Head of caudate nucleus (tissue), 42 donors: ENCODE measurements at regions not wholly inside any gene's neighbourhood (a gene's known extent, or its start where the extent isn't known, plus 50 kb on each side); places are given as distances from the start of the nearest gene placed in this dataset.
A peak's percentile ranks its signal among the peaks of the same experiment; 100 is the strongest.

Experiments used
- DNase-seq, 42 donors: peaks; one replicate each; pipeline versions ENCODE4 v3.0.0 to v3.0.0-alpha.2; 2020 to 2021; ENCODE audit warnings: mixed read lengths in 7 of 42
- intact Hi-C: fragments of 100-400 bp; cut with DNase I; formaldehyde crosslinking; loops from one replicate; pipeline ENCODE4 v1.15.0; 2022

DNA sequence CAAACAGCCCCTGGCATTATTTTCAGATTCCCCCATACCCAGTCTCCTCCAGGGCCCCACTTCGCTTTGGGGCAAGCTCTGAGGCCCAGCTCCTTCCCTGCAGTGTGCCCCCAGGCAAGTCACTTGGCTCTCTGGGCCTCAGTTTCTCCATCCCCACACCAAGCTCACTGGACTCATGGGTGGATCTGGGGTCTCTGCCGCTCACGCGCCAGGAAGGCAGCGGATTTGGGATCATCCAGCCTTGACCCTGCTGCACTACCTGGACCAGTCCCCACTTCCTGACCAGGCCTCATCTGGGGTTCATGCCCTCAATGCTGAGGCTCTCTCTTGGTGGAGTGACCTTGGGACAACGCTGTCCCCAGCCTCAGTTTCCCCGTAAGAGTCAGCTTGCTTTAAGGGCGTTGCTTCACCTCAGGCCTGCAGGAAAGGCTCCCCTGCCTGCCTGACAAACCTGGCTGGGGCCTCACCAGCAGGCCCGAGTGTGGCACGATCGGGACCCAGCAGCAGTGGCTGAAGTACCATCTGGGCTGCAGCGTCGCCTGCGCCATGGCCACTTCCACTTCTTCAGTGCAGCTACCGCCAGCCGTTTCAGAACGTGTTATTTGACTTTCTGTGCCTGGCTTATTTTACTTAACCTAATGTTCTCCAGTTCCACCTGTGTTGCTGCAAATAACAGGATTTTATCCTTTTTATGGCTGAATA lies 519.6 kb upstream of the SEMA6A start:
- intact Hi-C loops: no loop called here
- no peak for DNase-seq

DNA sequence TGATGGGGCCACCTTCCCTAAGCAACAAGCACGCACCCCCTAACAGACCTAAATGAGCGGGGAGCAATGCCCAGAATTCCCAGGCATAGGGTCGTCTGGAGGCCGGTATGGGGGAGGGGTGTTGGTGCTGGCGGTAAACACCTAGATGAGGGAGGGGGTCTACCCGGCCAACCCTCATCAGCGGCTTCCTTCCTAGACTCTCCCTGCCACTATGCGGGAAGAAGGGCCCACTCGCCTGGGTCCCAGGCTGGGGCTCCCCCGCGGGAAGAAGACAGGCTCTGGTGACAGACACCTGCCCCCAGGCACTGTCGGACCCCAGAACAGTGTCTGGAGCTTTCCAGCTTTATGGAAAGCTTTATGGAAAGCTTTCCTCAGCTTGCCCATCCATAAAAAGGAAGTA lies 519.0 kb upstream of the SEMA6A start:
- intact Hi-C loops: no loop called here
- DNase-seq: no peak

DNA sequence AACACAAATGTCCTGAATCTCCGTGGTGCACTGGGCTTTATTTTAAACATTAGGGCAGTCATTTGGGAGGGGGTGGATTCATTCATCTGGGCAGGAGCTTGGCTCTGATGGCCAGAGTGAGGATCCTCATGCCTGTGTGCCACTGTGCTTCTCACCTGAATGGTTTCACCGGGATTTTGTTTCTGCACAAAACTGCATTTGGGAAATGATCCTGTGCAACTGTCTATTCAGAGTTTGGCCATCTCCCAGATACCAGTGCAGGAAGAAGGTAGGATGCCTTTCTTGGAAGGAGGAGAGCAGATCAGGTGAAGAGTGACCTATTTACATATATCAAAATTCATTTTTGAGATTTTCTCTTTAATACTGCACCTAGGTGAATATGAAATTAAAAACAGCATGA lies 514.4 kb upstream of the SEMA6A start:
- no peak for DNase-seq
- intact Hi-C loops: no loop called here

DNA sequence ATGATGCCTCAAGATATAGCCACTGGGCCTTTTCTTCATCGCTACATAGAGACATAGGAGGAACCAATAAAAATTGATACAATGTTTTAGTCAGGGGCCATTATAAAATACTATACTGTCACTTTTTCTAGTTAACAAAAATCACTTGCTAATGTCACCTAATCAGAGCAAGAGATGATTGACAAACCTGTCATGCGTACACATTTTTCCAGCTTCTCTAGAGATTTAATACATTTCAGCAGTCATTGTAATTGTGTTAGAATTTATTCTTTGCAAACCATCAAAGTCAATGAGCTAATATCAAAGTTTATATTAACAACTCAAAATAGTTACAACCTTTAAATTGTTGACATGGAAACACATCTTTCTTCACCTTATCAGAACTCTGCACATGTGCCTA lies 513.6 kb upstream of the SEMA6A start:
- intact Hi-C loops: no loop called here
- no peak for DNase-seq

DNA sequence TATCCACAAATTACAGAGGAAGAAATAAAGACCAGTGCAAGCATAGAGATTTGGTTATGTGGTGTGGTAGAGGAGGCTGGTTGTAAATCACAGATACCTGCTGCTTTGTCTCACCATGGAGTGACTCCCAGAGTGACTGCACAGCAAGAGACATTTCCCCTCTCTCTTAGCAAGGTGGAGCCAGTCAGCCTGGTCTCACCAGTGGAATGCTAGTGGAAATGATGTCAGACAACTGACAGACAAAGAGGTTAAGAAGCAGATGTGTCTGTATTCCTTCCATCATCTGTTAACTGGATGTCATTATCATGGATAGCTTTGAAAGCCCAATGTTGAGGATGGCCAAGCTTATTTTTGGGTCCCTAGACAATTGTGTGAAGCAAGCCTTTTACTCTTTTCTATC lies 509.4 kb upstream of the SEMA6A start:
- intact Hi-C loops: no loop called here
- peak in 18 of 42 donors; percentile 8 to 56 (median 26) for DNase-seq

DNA sequence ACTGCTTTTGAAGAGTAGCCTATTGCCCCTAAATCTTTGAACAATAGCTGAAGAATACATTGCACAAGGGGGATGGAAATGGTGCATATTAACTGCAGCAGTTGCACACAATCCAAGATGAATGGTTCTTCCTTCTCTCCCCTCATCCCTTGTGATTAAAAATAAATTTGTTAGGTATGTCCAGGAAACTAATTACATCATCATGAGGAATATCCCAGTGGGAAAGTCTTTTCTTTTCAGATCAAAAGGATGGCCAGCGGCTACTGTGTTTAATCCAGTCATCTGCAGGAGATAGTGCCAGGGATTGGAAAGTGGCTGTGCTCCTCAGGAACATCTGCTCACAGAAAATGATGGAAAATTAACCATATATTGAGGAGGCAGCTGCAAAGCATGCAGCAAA lies 508.4 kb upstream of the SEMA6A start:
- intact Hi-C loops: no loop called here
- DNase-seq: no peak

DNA sequence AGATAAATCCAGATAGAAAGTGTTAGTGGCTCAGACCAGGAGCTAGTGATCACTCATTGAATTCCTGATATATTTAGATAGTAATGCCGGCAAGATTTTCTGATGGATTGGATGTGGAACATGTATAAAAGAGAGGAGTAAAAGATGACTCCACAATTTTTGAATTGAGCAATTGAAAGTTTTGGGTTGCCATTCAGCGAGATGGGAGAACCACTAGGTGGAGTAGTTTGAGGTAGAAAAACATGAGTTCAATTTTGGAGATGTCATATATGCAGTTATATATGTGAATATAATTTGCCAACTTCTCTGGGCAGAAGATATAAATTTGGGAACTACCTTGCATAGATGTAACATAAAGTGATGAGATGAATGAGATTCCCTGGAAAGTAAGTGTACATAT lies 502.5 kb upstream of the SEMA6A start:
- DNase-seq: no peak

DNA sequence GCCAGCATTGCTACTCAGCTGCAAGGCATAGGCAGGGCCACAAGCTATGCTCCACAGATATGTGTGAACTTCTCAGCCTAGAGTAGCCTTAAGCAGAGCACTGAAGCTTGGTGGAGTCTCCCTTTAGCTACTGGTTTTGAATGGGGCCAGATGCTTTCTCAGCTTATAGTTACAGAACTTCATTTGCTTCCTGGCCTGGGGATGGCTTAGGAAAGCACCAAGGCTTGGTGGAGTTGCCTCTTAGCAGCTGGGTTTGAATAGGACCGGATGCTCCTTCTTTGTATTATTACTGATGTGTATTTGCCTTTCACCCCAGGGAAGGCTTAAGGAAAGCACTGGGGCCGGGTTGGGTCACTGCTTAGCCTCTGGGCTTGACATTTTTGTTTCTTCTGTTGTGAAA lies 497.8 kb upstream of the SEMA6A start:
- intact Hi-C loops: no loop called here
- no peak for DNase-seq

More for the DNA sequence above, 502.5 kb upstream of the SEMA6A start:
- intact Hi-C loops: no loop called here

DNA sequence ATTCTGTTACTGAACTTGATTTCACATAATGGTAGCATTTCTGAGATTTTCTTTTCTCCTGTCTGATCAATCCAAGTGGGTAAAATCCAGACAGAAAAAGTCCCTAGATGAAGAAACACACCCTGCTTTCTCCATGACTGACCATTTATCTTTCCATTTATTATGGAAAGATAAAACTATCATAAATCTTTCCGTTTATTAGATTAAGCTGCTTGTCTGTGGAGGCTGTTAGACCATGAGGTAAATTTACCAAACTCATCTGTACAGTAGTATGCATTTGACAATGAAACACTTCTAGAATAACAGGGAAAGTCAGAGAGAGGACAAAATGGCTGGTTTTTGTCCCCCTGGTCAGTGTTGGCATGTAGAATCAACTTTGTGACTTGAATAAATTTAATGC lies 491.2 kb upstream of the SEMA6A start:
- no peak for DNase-seq
- intact Hi-C loops: no loop called here

DNA sequence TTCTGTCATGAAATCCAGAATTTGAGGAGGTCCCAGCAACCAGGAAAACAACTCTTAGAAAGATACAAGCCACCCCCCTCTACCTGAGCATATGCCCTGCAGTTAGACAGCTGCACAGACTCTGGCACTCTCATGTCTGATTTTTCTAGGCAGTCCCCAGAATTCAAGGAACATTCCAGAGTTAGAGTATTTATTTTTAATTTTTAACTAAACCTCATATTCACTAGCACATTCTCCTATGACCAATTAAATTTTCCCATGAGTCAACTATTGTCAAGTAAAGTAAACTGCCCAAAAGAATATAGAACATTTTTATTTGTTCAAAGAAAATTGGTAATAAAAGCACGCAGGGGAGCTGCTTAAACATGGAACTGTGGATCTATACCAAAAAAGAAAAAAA lies 490.5 kb upstream of the SEMA6A start:
- DNase-seq: no peak
- intact Hi-C loops: no loop called here

DNA sequence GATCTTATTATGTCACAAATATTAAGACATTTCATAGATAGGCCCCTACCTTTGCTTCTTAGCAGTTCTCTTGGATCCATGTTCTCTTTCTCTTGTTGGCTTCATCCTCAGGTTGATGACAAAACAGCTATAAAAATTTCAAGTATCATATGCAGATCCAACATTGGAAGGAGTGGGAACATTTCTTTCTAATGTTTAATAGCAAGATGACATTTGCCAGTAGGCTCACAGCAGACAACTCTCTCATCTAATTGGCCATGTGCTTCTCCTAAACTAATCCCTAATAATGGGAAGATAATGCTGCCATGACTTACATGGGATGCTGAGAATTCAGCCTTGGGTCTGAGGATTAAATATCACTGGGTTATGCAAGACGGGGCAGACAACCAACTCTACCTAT lies 485.5 kb upstream of the SEMA6A start:
- intact Hi-C loops: no loop called here
- no peak for DNase-seq

DNA sequence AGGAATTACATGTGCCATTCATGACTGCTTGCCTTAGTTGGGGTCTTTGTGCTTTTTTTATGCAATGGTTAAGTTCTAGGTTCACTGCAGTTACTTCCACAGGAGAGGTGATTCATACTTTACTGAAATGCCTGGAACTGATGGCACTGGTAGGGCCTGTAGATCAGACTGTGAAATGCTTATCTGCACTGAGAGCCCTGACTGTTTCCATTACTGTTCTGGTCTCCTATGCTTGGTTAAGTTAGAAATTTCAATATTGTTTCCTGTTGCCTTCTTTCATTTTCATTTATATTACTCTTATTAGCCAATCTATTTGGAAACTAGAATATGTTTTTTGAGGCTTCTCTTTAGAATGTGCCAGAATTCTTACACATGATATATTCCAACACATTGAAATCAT lies 484.1 kb upstream of the SEMA6A start:
- intact Hi-C loops: no loop called here
- DNase-seq: no peak

DNA sequence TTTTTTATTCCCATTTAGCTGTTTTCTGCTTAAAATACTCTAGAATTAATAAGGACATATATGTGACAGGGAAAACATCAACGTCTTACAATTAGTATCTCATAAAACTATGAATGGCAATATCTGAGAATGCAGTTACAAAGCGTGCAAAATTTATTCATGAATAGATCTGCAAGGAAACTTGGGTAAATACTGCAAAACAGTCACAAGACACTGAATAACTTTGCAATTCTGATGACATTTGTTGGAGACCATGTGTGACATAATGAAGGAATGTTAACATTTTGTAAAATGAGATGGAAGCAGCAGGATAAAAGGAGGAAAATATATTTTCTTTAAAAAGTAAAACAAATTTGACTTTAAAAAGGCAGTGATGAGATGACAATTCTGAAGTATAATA lies 480.9 kb upstream of the SEMA6A start:
- DNase-seq: no peak
- intact Hi-C loops: no loop called here

DNA sequence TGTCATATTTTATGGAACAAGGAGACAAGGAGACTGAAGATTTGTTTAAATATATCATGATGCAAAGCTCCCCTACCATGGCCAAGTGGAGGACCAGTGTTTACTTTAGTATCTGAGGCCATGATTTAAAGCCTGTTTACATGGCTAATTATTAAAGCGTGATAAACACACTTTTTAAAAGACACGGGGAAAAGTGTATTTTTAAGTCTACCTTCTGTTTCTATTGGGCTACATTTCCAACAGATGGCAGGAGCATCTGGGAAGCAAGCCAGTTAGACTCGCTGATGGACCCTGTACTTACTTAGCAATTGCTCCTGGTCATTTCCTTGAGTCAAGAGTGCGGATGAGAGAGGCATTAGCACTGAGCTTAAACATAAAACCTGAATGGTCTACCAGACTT lies 480.3 kb upstream of the SEMA6A start:
- no peak for DNase-seq
- intact Hi-C loops: no loop called here

DNA sequence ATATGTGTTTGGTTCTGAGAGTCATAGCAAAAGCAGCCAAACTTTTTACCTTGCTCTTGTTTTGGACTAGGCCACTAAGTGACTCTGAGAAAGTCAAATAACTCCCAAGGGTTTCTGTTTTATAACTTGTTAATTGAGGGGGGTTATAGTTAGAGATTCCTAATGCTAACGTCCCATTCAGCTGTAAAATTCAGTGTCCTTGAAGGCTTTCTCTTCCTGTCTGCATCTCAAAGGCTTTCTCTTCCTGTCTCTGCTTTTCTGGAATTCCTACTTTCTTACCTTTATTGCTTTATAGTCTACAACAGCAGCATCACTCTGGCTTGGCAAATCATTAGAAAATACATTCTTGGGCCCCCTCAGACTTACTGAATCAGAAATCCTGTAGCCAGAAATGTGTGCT lies 479.5 kb upstream of the SEMA6A start:
- no peak for DNase-seq
- intact Hi-C loops: no loop called here

DNA sequence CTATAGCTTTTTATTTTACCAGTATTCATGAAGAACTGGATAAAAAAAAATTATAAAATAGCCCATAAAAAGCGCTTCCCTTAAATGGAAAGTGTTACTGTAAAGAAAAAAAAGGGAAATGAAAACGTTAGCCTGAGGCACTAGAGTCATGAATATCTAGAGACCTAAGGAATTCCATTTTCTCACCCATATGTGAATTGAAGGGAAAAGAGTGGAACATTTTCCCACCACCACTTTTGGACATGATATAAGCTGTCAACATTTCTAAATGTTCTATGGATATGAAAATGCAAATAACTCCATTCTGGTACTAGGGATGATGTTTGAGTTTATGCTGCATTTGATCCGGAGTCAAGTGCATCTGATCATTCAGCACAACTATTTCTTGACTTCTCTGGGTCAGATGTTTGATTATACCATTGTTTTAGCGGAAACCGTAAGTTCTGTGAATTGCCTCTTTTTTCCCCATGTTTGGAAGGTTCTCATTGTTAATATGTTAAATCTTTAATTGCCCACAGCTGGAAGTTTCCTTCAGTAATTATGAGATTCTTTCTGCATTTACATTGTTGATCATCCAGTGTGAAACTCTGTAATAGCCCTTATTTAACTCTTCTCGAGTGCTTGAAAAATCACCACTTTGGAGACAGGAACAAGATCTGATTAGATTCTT lies 467.4 kb upstream of the SEMA6A start:
- no peak for DNase-seq
- intact Hi-C loops: no loop called here

DNA sequence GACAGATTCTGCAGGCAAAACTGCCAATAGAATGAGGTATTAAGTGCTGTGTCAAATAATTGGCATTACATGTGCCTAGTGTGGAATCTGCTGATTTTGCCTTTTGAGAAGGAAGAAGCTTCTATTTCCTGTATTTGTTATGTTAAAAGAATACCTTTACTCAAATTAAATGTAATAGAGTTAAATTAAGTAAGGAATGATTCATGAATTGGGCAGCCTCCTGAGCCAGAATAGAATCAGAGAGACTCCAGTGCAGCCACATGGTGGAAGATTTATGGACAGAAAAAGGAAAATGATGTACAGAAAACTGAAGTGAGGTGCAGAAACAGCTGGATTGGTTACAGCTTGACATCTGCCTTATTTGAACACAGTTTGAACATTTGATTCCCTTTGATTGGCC lies 464.4 kb upstream of the SEMA6A start:
- DNase-seq: no peak
- intact Hi-C loops: no loop called here

DNA sequence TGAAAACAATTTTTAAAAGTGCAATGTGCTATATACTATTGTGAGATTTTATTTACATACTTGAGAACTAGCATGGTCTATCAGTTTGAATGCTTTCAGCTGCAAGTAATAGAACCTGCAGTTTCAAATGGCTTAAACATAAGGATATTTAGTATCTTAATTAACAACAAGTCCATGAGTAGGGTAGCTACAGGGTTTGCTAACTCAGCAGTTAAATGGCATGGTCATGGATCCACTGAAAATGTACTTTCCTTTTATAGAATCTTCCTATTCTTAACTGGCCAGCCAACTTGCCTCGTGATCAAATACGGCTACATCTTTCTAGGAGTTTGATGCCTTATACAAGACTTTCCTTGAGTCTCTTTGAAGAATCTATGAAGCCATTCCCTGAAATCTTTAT lies 452.8 kb upstream of the SEMA6A start:
- intact Hi-C loops: no loop called here
- DNase-seq: no peak

DNA sequence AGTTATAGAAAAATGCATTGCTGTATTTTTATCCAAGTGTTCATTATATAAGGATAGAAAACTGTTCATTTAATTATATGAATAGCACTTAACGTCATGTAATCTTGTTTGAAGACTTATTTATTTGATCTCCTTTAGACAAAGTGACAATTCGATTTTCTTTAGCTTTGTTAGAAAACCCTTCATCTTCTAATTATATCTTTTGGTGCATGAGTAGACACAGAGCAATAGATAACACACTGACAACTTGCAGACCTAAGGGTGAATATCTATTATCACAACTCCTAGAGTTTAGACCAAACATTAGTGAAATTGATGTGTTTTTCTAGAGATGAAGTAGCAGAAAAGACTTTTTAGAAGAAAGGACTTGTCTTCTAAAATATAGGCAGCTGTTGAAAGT lies 446.4 kb upstream of the SEMA6A start:
- no peak for DNase-seq
- intact Hi-C loops: no loop called here

DNA sequence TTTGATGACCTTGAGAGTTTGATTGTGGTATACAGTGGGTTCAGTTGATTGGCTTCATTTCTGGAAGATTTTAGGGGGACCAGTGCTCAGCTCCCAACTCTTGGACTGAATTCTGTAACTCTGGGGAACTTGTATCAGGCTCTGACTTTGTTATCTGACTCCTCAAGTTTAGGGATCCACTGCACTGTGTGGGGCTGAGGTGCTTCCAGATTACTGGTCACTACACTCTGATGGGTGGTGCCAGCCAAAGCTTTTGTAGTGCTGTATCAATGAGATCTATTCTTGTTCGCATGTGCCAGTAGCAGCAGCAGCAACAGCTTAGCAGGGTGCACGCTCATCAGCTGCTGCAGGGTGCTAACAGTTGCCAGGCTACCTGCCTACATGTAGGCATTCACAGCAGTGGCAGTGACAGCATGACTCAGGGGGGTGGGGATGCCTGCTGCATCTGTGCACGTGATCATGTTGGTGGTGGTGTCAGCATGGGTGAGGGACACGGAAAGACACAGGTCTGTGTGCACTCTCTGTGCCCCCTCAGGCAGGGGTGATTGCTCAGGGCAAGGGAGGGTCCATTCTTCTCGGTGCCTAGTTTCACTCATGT lies 438.8 kb upstream of the SEMA6A start:
- intact Hi-C loops: no loop called here
- peak; percentile 39 to 94 (median 74) for DNase-seq

DNA sequence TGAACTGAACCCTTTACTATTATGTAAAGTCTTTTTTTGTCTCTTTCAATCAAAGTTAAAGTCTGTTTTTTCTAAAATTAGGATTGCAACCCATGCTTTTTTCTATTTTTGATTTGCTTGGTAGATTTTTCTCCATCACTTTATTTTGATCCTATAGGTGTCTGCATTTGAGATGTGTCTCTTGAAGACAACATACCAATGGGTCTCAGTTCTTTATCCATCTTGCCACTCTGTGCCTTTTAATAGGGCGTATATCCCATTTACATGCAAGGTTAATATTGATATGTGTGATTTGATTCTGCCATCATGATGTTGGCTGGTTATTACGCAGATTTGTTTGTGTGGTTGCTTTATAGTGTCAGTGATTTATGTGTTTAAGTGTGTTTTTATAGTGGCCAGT lies 436.0 kb upstream of the SEMA6A start:
- intact Hi-C loops: no loop called here
- DNase-seq: no peak
